Heart right ventricle (tissue), 16 donors: ENCODE measurements at regions not wholly inside any gene's neighbourhood (a gene's known extent, or its start where the extent isn't known, plus 50 kb on each side); places are given as distances from the start of the nearest gene placed in this dataset.
"Not testable (repeated sequence)": the region's sequence is repeated elsewhere in the genome, so short reads cannot be mapped to it uniquely, and the experiment has no call there.

Experiments used
- ATAC-seq, 8 donors: fragments of 200-7000 bp; cut with Tn5 transposase; one replicate each; pipeline ENCODE4 v1.9.1; 2020; ENCODE audit warnings: mild to moderate bottlenecking in 8 of 8, moderate library complexity in 8 of 8, moderate number of reproducible peaks in 1 of 8
- DNase-seq, 2 donors: peaks; one replicate each; pipeline ENCODE4 v3.0.0-alpha.2; 2020
- H3K27ac ChIP-seq, 10 donors: fragments of 200-600 bp; sonication (generic) in 2 of 10; one replicate each; pipeline versions ENCODE4 v1.5.0 to v1.8.0; 2020 to 2022; ENCODE audit warnings: mild to moderate bottlenecking in 3 of 10
- H3K27me3 ChIP-seq, 7 donors: fragments of 200-600 bp; one replicate each; pipeline ENCODE4 v1.8.0; 2021 to 2022; ENCODE audit warnings: mild to moderate bottlenecking in 2 of 7
- H3K36me3 ChIP-seq, 9 donors: fragments of 200-600 bp; sonication (generic) in 1 of 9; one replicate each; pipeline versions ENCODE4 v1.5.0 to v1.8.0; 2020 to 2022; ENCODE audit warnings: mild to moderate bottlenecking in 2 of 9
- H3K4me1 ChIP-seq, 9 donors: fragments of 200-600 bp; sonication (generic) in 1 of 9; one replicate each; pipeline versions ENCODE4 v1.5.0 to v1.8.0; 2020 to 2022; ENCODE audit warnings: mild to moderate bottlenecking in 4 of 9
- H3K4me3 ChIP-seq, 10 donors: fragments of 200-600 bp; sonication (generic) in 2 of 10; one replicate each; pipeline versions ENCODE4 v1.5.0 to v1.8.0; 2020 to 2022; ENCODE audit warnings: mild to moderate bottlenecking in 7 of 10, moderate library complexity in 2 of 10
- H3K9me3 ChIP-seq, 11 donors: fragments of 200-600 bp in 10 of 11; sonication (generic) in 2 of 11; one replicate each; pipeline versions ENCODE4 v1.5.0 to v1.8.0; 2013 to 2022; ENCODE audit warnings: mild to moderate bottlenecking in 2 of 11, control low read depth in 1 of 11, moderate library complexity in 1 of 11
- CTCF ChIP-seq, 9 donors: fragments of 200-600 bp; sonication (generic) in 2 of 9; IDR thresholded peaks; one replicate each; pipeline versions ENCODE4 v1.5.0 to v1.8.0; 2021 to 2022; ENCODE audit warnings: antibody characterized with exemption in 9 of 9, mild to moderate bottlenecking in 5 of 9, moderate library complexity in 1 of 9
- WGBS, 2 donors: extraction: QIAGEN DNeasy Blood & Tissue Kit; methylation state at CpG; one replicate each; pipeline ENCODE4 v1.1.7; 2013; ENCODE audit warnings: inconsistent platforms in 1 of 2; 5-methylcytosine and 5-hydroxymethylcytosine counted together
- intact Hi-C, 10 donors: fragments of 100-400 bp; cut with DNase I; formaldehyde crosslinking; loops; one replicate each; pipeline versions ENCODE4 v1.11.1 to v1.14.2; 2022
- donor health status: Arrhythmogenic right ventricular cardiomyopathy.
- donor health status: ischemic (EF 13 %, LVEDD 7.1; RV severe dilation, severe dysfunction).
- donor health status: healthy with polysubstance abuse.
- donor health status: DM: no; HTN: yes; CAD: no.
- donor health status: DM: no; HTN: no; CAD: no.
- donor health status: ischemic (EF 25% LVEDD 6.9; RV normal size, moderate dysfunction).
- donor health status: ischemic (EF 25% LVEDD 5.7; RV mildly dilated, moderate dysfunction).
- donor health status: healthy.
- donor health status: DM: yes; HTN: yes; CAD: no.
- donor health status: Ischemic cardiomyopathy.
- donor health status: ischemic (EF 35%, LVEDD 5.7; RV mildly dilated, moderate dysfunction).
- donor health status: nonischemic (EF 11% LVEDD 7.7; RV severe dilation, severe dysfunction).
- donor health status: DM: yes; HTN: yes; CAD: no.
- donor health status: PGD.
- donor health status: ischemic (EF 29% LVEDD 5.4; RV normal size, mild dysfunction).
- donor health status: nonischemic (EF 23%, LVEDD 6.1; RV moderate dilation, normal function).

- intact Hi-C loops, H3K9me3 ChIP-seq, H3K27me3 ChIP-seq, ATAC-seq, H3K4me3 ChIP-seq, DNase-seq, H3K36me3 ChIP-seq: not testable (repeated sequence)
- 43 to 47% methylated on average over 1 of the region's 1 CpG for WGBS, 2 donors
- H3K4me1 ChIP-seq, result peaks cover 0 to 18% (median 0%) of the 10 kb centered on the region in 9 donors
- H3K27ac ChIP-seq, result peak overlapping the region in 3 of 10 donors; percentile 20 to 66 (median 56)
Measured at GRCh38 chr9:42239445-42240260, 56.2 kb downstream of the SPATA31A6 start.

DNA sequence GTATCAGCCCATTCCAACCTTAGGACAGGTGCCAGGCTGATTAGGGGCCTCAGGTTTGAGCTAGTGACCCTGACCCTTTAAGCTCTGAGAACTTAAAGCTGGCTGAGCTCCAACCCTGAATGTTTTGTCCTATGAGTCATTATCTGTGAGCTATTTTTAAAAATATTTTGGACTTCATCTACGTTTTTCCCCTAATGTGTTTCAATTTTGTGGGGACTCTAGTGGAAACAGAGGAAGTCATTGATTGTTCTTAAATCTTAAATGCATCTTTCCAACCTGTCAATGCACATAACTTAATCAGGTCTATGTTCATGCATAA, 56.8 kb downstream of the SPATA31A6 start:
- H3K4me3 ChIP-seq, DNase-seq, H3K27me3 ChIP-seq, H3K36me3 ChIP-seq, ATAC-seq, intact Hi-C loops, H3K9me3 ChIP-seq: not testable (repeated sequence)
- H3K27ac ChIP-seq, result peak overlapping the region in 2 of 10 donors; percentile 56 to 66
- WGBS, 2 donors, result 2 to 4% methylated on average over 1 of the region's 1 CpG
- peaks cover 0 to 18% (median 0%) of the 10 kb centered on the region in 9 donors for H3K4me1 ChIP-seq

GRCh38 chr9:42243211-42243610, 59.8 kb downstream of the SPATA31A6 start:
- H3K4me3 ChIP-seq, H3K9me3 ChIP-seq, DNase-seq, H3K36me3 ChIP-seq, ATAC-seq, H3K27me3 ChIP-seq, intact Hi-C loops, H3K27ac ChIP-seq: not testable (repeated sequence)
- WGBS, 2 donors, result 89 to 92% methylated on average over 2 of the region's 2 CpGs
- H3K4me1 ChIP-seq, result peaks cover 0 to 18% (median 0%) of the 10 kb centered on the region in 9 donors

GRCh38 chr9:42243822-42244221, 60.4 kb downstream of the SPATA31A6 start:
- H3K27ac ChIP-seq, H3K27me3 ChIP-seq, H3K9me3 ChIP-seq, ATAC-seq, H3K36me3 ChIP-seq, intact Hi-C loops, H3K4me3 ChIP-seq, DNase-seq: not testable (repeated sequence)
- 71 to 75% methylated on average over 3 of the region's 3 CpGs for WGBS, 2 donors
- H3K4me1 ChIP-seq, result peaks cover 0 to 13% (median 0%) of the 10 kb centered on the region in 9 donors

- DNase-seq, H3K27ac ChIP-seq, H3K4me1 ChIP-seq, H3K36me3 ChIP-seq, intact Hi-C loops, ATAC-seq, H3K4me3 ChIP-seq, H3K27me3 ChIP-seq: not testable (repeated sequence)
- 55 to 63% methylated on average over 6 of the region's 6 CpGs for WGBS, 2 donors
- H3K9me3 ChIP-seq, result peaks cover 0 to 14% (median 0%) of the 10 kb centered on the region in 11 donors
Measured at GRCh38 chr9:42268729-42269128, 85.3 kb downstream of the SPATA31A6 start.

GRCh38 chr9:42269171-42269570, 85.7 kb downstream of the SPATA31A6 start:
- H3K27ac ChIP-seq, H3K27me3 ChIP-seq, intact Hi-C loops, H3K4me1 ChIP-seq, H3K4me3 ChIP-seq, H3K36me3 ChIP-seq, ATAC-seq, DNase-seq: not testable (repeated sequence)
- 85 to 88% methylated on average over 11 of the region's 11 CpGs for WGBS, 2 donors
- peaks cover 0 to 10% (median 0%) of the 10 kb centered on the region in 11 donors for H3K9me3 ChIP-seq

- H3K4me3 ChIP-seq, H3K27ac ChIP-seq, H3K4me1 ChIP-seq, H3K27me3 ChIP-seq, H3K36me3 ChIP-seq, DNase-seq, ATAC-seq, intact Hi-C loops, H3K9me3 ChIP-seq: not testable (repeated sequence)
- 80 to 87% methylated on average over 1 of the region's 1 CpG for WGBS, 2 donors
Measured at GRCh38 chr9:42273191-42273590, 89.7 kb downstream of the SPATA31A6 start.

GRCh38 chr9:42275141-42275540, 91.7 kb downstream of the SPATA31A6 start:
- intact Hi-C loops, result no loop called here
- 70 to 72% methylated on average over 9 of the region's 9 CpGs for WGBS, 2 donors
- Histone ChIP-seq H3K27ac (no peak overlapping the region), H3K4me1 (no peaks in the 10 kb centered on the region), H3K36me3 (no peaks in the 10 kb centered on the region), H3K4me3 (no peak overlapping the region), H3K27me3 (no peaks in the 10 kb centered on the region), H3K9me3 (no peaks in the 10 kb centered on the region)
- DNase-seq (no peak), ATAC-seq (no peak)
- TF ChIP-seq CTCF (IDR thresholded peaks at IDR 0.05), result no peak

GRCh38 chr9:42282531-42283178, 99.2 kb downstream of the SPATA31A6 start:
- ATAC-seq, H3K27ac ChIP-seq, H3K36me3 ChIP-seq, intact Hi-C loops, H3K4me3 ChIP-seq, H3K9me3 ChIP-seq, H3K4me1 ChIP-seq, H3K27me3 ChIP-seq, DNase-seq: not testable (repeated sequence)
- 72 to 86% methylated on average over 6 to 7 of the region's 7 CpGs for WGBS, 2 donors

DNA sequence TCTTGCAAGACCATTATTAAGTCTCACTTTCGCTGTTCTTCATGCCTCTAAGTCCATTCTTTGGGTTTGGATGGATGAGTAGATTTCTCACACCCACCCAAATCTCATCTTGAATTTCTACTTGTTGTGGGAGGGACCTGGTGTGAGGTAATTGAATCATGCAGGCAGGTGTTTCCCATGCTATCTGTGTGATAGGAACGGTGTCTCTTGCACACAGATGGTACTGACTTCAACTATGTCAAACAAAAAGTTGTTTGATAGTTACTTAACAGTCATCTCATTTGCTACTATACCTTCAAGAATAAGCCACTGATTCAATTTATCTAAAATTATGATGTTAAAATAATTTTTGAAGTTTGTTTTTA, 99.7 kb downstream of the SPATA31A6 start:
- WGBS, 2 donors, result 78 to 79% methylated on average over 2 of the region's 2 CpGs
- H3K27me3 ChIP-seq, ATAC-seq, H3K9me3 ChIP-seq, H3K27ac ChIP-seq, DNase-seq, intact Hi-C loops, H3K4me3 ChIP-seq, H3K4me1 ChIP-seq, H3K36me3 ChIP-seq: not testable (repeated sequence)
